Mononuclear cell (primary cell): ENCODE measurements at regions not wholly inside any gene's neighbourhood (a gene's known extent, or its start where the extent isn't known, plus 50 kb on each side); places are given as distances from the start of the nearest gene placed in this dataset.
"Not testable (repeated sequence)": the region's sequence is repeated elsewhere in the genome, so short reads cannot be mapped to it uniquely, and the experiment has no call there.

Experiments
- H3K27me3 ChIP-seq: 2 replicates; pipeline ENCODE4 v1.6.0; 2011; ENCODE audit warnings: low read length, control low read depth; ENCODE audit not compliant: insufficient read depth
- H3K4me1 ChIP-seq: 2 replicates; pipeline ENCODE4 v1.5.1; 2011; ENCODE audit warnings: mild to moderate bottlenecking, low read length, control low read depth; ENCODE audit not compliant: insufficient read depth
- H3K4me3 ChIP-seq: 2 replicates; pipeline ENCODE4 v1.5.1; 2011; ENCODE audit warnings: mild to moderate bottlenecking, low read length, moderate library complexity
- H3K9me3 ChIP-seq: 2 replicates; pipeline ENCODE4 v1.5.1; 2011; ENCODE audit warnings: low read depth, mild to moderate bottlenecking, control low read depth, low read length

GRCh38 chr7:57218196-57218716 lies 86.0 kb upstream of the ZNF479 start:
- Histone ChIP-seq H3K4me3 (no peak overlapping the region), H3K4me1 (no peaks in the 10 kb centered on the region), H3K27me3 (no peaks in the 10 kb centered on the region), H3K9me3 (no peaks in the 10 kb centered on the region)

DNA sequence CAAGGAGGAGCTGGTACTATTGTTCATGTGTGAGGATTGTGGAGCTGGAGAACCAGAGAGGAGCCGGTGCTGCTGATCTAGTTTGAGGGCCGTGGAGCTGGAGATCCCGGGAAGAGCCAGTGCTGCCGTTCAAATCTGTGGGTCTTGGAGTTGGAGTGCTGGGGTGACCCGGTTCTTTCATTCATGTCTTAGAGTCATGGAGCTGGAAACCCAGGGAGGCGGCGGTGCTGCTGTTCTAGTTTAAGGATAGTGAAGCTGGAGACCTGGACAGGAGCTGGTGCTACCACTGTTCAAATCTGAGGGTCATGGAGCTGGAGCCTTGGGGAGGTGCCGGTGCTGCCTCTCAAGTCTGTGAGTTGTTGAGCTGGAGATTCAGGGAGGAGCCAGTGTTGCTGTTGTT lies 88.5 kb upstream of the ZNF479 start:
- Histone ChIP-seq H3K4me1 (no peaks in the 10 kb centered on the region), H3K4me3 (no peak overlapping the region), H3K27me3 (no peaks in the 10 kb centered on the region), H3K9me3 (no peaks in the 10 kb centered on the region)

DNA sequence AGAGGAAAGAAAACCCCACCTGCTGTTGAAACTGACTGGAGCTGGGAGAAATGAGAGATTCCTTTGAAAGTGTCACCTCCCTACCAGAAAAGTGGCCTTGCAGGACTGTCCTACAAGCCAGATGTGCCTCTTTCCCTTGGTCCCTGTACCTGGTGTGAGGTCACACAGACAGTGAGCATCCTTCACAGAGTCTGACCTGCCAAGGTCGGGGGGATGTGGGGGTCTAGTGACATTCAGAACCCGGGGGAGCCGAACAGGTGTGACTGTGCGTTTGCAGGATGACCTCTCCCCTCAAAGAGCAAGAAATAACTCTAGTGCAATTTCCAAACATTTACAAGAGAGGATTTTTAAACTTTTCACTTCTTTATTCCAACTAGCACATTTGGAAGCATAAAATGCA lies 93.4 kb upstream of the ZNF479 start:
- no peaks in the 10 kb centered on the region for H3K27me3 ChIP-seq
- no peak overlapping the region for H3K4me3 ChIP-seq
- H3K9me3 ChIP-seq = no peaks in the 10 kb centered on the region
- H3K4me1 ChIP-seq = no peaks in the 10 kb centered on the region

- H3K27me3 ChIP-seq, H3K9me3 ChIP-seq, H3K4me1 ChIP-seq, H3K4me3 ChIP-seq: not testable (repeated sequence)
Measured at GRCh38 chr7:57241236-57241635, 109.0 kb upstream of the ZNF479 start.

DNA sequence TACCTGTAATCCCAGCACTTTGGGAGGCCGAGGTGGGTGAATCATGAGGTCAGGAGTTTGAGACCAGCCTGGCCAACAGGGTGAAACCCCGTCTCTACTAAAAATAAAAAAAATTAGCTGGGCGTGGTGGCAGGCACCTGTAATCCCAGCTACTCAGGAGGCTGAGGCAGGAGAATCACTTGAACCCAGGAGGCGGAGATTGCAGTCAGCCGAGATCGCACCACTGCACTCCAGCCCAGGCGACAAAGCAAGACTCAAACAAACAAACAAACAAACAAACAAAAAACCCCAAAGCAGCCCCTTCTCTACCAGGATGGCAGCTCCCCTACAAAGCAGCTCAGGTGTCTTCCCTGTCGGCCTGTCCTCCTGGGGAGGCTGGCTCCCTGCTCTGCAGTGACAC lies 111.3 kb upstream of the ZNF479 start:
- not testable (repeated sequence) for H3K4me3 ChIP-seq, H3K9me3 ChIP-seq, H3K4me1 ChIP-seq, H3K27me3 ChIP-seq

- H3K4me1 ChIP-seq, H3K27me3 ChIP-seq, H3K4me3 ChIP-seq, H3K9me3 ChIP-seq: not testable (repeated sequence)
Measured at GRCh38 chr7:57244345-57244980, 112.2 kb upstream of the ZNF479 start.

DNA sequence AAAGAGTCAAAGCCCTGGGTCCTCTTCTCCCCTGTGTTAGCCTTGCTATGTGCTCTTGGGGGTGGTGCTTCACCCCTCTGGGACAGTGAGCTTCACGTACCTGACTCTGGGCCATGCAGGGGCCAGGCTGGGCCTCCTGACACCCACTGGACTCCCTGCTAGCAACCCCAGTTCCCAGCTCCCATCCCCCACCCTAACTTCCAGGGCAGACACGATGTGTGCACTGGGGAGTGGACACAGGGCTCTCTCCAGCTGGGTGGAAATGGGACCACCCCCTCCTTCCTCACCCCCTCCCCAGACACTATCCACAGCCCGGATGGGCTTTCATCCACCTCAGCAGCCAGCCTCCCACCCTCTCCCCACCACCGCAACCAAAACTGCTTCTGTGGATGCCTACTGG lies 113.0 kb upstream of the ZNF479 start:
- no peaks in the 10 kb centered on the region for H3K9me3 ChIP-seq
- no peak overlapping the region for H3K4me3 ChIP-seq
- H3K4me1 ChIP-seq = no peaks in the 10 kb centered on the region

GRCh38 chr7:57250801-57251200 lies 118.6 kb upstream of the ZNF479 start:
- H3K27me3 ChIP-seq = no peaks in the 10 kb centered on the region
- H3K4me3 ChIP-seq = no peak overlapping the region
- H3K4me1 ChIP-seq = no peaks in the 10 kb centered on the region
- H3K9me3 ChIP-seq = no peaks in the 10 kb centered on the region

More for the DNA sequence above, 113.0 kb upstream of the ZNF479 start:
- no peaks in the 10 kb centered on the region for H3K27me3 ChIP-seq

GRCh38 chr7:57256637-57257375 lies 124.6 kb upstream of the ZNF479 start:
- Histone ChIP-seq H3K4me3 (no peak overlapping the region), H3K4me1 (no peaks in the 10 kb centered on the region), H3K9me3 (no peaks in the 10 kb centered on the region)

DNA sequence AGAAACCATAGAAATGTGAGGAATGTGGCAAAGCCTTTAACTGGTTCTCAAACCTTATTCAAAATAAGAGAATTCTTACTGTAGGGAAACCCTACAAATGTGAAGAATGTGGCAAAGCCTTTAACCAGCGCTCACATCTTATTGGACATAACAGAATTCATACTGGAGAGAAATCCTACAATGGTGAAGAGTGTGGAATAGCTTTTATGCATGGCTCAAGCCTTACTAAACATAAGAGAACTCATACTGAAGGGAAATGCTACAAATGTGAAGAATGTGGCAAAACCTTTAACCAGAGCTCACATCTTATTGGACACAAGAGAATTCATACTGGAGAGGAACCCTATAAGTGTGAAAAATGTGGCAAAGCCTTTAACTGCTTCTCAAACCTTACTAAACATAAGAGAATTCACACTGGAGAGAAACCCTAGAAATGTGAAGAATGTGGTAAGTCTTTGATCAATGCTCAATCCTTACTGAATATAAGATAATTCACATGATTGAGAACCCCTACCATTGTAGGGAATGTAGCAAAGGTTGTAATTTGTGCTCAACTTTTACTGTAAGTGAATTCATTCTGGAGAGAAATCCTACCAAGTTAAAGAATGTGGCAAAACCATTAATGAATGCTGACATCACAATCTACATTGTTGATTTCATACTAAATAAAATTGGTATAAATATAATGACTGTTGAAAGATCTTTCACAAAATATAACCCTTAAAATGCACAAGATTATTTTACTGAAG lies 142.5 kb upstream of the ZNF479 start:
- H3K9me3 ChIP-seq = peaks cover 85% of the 10 kb centered on the region

More at GRCh38 chr7:57256637-57257375, 124.6 kb upstream of the ZNF479 start:
- no peaks in the 10 kb centered on the region for H3K27me3 ChIP-seq

DNA sequence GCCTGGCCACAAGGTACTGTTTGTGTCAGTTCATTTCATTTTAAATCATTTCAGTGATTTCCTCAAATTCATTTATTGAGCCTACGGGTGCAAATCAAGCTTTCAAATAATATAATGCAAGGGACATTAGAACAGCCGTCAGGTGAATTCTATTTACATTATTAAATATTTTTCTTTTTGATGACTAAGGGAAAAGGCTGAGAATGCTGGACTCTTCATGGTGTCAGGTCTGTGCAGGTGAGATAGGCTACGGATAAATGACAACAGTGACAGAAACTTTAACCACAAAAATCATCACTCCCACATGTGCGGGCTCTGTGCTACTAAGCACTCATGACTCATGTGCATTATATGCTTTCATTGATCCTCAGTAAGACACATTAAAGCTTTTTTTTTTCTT lies 149.2 kb upstream of the ZNF716 start:
- Histone ChIP-seq H3K9me3 (peaks cover 6% of the 10 kb centered on the region), H3K4me1 (no peaks in the 10 kb centered on the region), H3K4me3 (no peak overlapping the region), H3K27me3 (no peaks in the 10 kb centered on the region)

More for the DNA sequence above, 142.5 kb upstream of the ZNF479 start:
- no peak overlapping the region for H3K4me3 ChIP-seq
- H3K4me1 ChIP-seq = no peaks in the 10 kb centered on the region
- no peaks in the 10 kb centered on the region for H3K27me3 ChIP-seq

DNA sequence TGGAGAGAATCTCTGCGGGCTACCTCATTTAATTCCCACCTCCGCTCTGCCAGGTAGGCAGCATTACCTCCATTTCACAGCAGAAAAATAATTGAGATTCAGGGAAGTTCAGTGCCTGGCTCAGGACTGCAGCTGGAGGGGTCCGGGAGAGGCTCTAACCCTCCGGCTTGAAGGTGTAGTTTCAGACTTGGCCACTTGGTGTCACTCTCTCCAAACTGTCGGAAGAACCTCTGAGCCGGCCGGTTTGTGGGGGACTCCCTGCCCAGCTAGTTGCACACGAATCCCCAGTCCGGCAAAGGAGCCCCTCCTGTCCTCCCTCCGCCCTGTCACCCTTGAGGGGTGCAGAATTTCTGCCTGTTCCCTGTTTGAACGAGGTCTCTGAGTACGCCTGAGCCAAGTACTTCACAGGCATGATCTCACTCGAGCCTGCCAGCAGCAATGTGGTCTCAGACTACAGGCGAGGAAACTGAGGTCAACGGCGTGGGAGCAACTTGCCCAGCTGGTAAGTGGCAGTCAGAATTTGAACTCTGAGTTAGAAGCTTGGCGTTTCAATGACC lies 144.7 kb upstream of the ZNF716 start:
- Histone ChIP-seq H3K27me3 (no peaks in the 10 kb centered on the region), H3K4me1 (no peaks in the 10 kb centered on the region), H3K9me3 (peaks cover 5% of the 10 kb centered on the region), H3K4me3 (no peak overlapping the region)

GRCh38 chr7:57308631-57309408 lies 141.2 kb upstream of the ZNF716 start:
- Histone ChIP-seq H3K4me1 (no peaks in the 10 kb centered on the region), H3K27me3 (no peaks in the 10 kb centered on the region), H3K4me3 (no peak overlapping the region), H3K9me3 (peaks cover 5% of the 10 kb centered on the region)

DNA sequence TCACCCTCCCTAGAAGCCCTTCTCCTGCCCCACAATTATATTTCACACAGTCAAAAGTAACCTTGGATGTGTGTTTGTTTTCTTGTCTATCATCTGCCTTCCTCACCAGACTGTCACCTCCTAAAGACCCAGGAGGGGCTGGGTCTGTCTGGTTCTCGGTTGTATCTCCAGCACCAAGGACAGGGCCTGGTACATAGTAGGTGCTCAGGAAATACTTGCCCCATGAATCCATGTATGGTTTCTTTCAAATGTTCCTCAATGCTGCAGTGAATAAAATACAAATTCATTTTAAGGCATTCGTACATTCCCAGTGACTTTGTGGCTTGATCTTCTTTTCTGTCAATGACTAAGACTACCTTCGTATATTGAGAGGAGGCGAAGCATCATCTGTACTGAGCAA lies 122.9 kb upstream of the ZNF716 start:
- Histone ChIP-seq H3K4me1 (no peaks in the 10 kb centered on the region), H3K9me3 (no peaks in the 10 kb centered on the region), H3K4me3 (no peak overlapping the region), H3K27me3 (no peaks in the 10 kb centered on the region)
